GM23338 (cell line): ENCODE measurements at regions not wholly inside any gene's neighbourhood (a gene's known extent, or its start where the extent isn't known, plus 50 kb on each side); places are given as distances from the start of the nearest gene placed in this dataset.

Experiments used
- ATAC-seq: fragments of 200-7000 bp; cut with Tn5 transposase; 3 replicates; pipeline ENCODE4 v1.9.1; 2020
- DNase-seq: peaks from one replicate; pipeline ENCODE4 v3.0.0-alpha.2; 2015; ENCODE audit warnings: low spot score
- H2AFZ ChIP-seq: fragments of 200-600 bp; sonication (generic); 2 replicates; pipeline ENCODE4 v1.8.0; 2016; ENCODE audit warnings: antibody characterized with exemption, mild to moderate bottlenecking, moderate library complexity
- H3F3A ChIP-seq: fragments of 200-600 bp; sonication (generic); replicated peaks from 2 replicates; pipeline ENCODE4 v1.8.0; 2017; ENCODE audit warnings: antibody characterized with exemption, mixed run types, low read depth
- H3K27ac ChIP-seq: fragments of 200-600 bp; sonication (generic); 2 replicates; pipeline ENCODE4 v1.6.1; 2016; ENCODE audit warnings: low read depth
- H3K27me3 ChIP-seq: fragments of 200-600 bp; sonication (generic); 2 replicates; pipeline ENCODE4 v1.8.0; 2016; ENCODE audit warnings: mild to moderate bottlenecking, mixed run types, moderate library complexity; ENCODE audit not compliant: insufficient read depth
- H3K36me3 ChIP-seq: fragments of 200-600 bp; sonication (generic); 2 replicates; pipeline ENCODE4 v1.8.0; 2016; ENCODE audit warnings: mild to moderate bottlenecking; ENCODE audit not compliant: insufficient read depth
- H3K4me1 ChIP-seq: fragments of 200-600 bp; sonication (generic); 2 replicates; pipeline ENCODE4 v1.8.0; 2016; ENCODE audit warnings: mild to moderate bottlenecking, moderate library complexity; ENCODE audit not compliant: insufficient read depth
- H3K4me2 ChIP-seq: fragments of 200-600 bp; sonication (generic); 2 replicates; pipeline ENCODE4 v1.7.1; 2017; ENCODE audit warnings: mixed run types
- H3K4me3 ChIP-seq: fragments of 200-600 bp; sonication (generic); 2 replicates; pipeline ENCODE4 v1.6.1; 2016; ENCODE audit warnings: mixed run types
- H3K79me2 ChIP-seq: fragments of 200-600 bp; sonication (generic); replicated peaks from 2 replicates; pipeline ENCODE4 v1.8.0; 2017; ENCODE audit warnings: mild to moderate bottlenecking; ENCODE audit not compliant: insufficient read depth
- H3K9me2 ChIP-seq: fragments of 200-600 bp; sonication (generic); 2 replicates; pipeline ENCODE4 v1.8.0; 2017; ENCODE audit not compliant: insufficient read depth
- H4K20me1 ChIP-seq: fragments of 200-600 bp; sonication (generic); replicated peaks from 2 replicates; pipeline ENCODE4 v1.8.0; 2017; ENCODE audit warnings: mild to moderate bottlenecking; ENCODE audit not compliant: insufficient read depth
- H3K27ac Mint-ChIP-seq: 2 replicates; pipeline ENCODE4 v1.8.0; 2020; ENCODE audit warnings: inconsistent platforms, mild to moderate bottlenecking, moderate library complexity, mixed read lengths
- H3K27me3 Mint-ChIP-seq: 3 replicates; pipeline ENCODE4 v1.8.0; 2022; ENCODE audit warnings: low read depth, mild to moderate bottlenecking, moderate library complexity, mixed read lengths, inconsistent platforms; ENCODE audit not compliant: insufficient read depth, poor library complexity
- H3K36me3 Mint-ChIP-seq: 3 replicates; pipeline ENCODE4 v1.8.0; 2021; ENCODE audit warnings: low read depth, mild to moderate bottlenecking, inconsistent platforms, moderate library complexity, mixed read lengths
- H3K4me1 Mint-ChIP-seq: 3 replicates; pipeline ENCODE4 v1.8.0; 2020; ENCODE audit warnings: mild to moderate bottlenecking, inconsistent platforms, mixed read lengths
- H3K4me3 Mint-ChIP-seq: 3 replicates; pipeline ENCODE4 v1.8.0; 2021; ENCODE audit warnings: moderate library complexity, mild to moderate bottlenecking, inconsistent platforms, mixed read lengths
- H3K9me3 Mint-ChIP-seq: 3 replicates; pipeline ENCODE4 v1.8.0; 2020; ENCODE audit warnings: moderate library complexity, mild to moderate bottlenecking, inconsistent platforms, mixed read lengths
- CREB1 ChIP-seq: fragments of 250-450 bp; sonication (Bioruptor Pico); IDR thresholded peaks from 2 replicates; pipeline ENCODE4 v1.5.0; 2020; ENCODE audit warnings: low read depth, mild to moderate bottlenecking, moderate library complexity
- CTCF ChIP-seq, 2 experiments: fragments of 200-600 bp in 1 of 2; sonication (generic) in 1 of 2; conservative IDR thresholded peaks; 2 replicates each; pipeline versions ENCODE4 v1.5.1 to v1.6.1; 2016 to 2017; ENCODE audit warnings: antibody characterized with exemption in 2 of 2, low read depth in 2 of 2, mild to moderate bottlenecking in 2 of 2, moderate library complexity in 1 of 2
- ETS1 ChIP-seq: IDR thresholded peaks from 2 replicates; pipeline ENCODE4 v1.6.1; 2016; ENCODE audit warnings: antibody characterized with exemption
- EZH2 ChIP-seq: fragments of 200-600 bp; sonication (generic); IDR thresholded peaks from one replicate; pipeline ENCODE4 v1.8.0; 2017; ENCODE audit warnings: antibody characterized with exemption, mild to moderate bottlenecking, low read depth; ENCODE audit not compliant: unreplicated experiment
- EZH2phosphoT487 ChIP-seq: fragments of 200-600 bp; sonication (generic); IDR thresholded peaks from one replicate; pipeline ENCODE4 v1.8.1; 2018; ENCODE audit warnings: antibody characterized with exemption; ENCODE audit not compliant: unreplicated experiment
- JUNB ChIP-seq: IDR thresholded peaks from one replicate; pipeline ENCODE4 v1.6.1; 2016; ENCODE audit warnings: antibody characterized with exemption; ENCODE audit not compliant: unreplicated experiment
- NANOG ChIP-seq: IDR thresholded peaks from 2 replicates; pipeline ENCODE4 v1.6.1; 2016; ENCODE audit warnings: antibody characterized with exemption, borderline replicate concordance
- POLR2AphosphoS5 ChIP-seq: IDR thresholded peaks from 2 replicates; pipeline ENCODE4 v1.6.1; 2016; ENCODE audit warnings: antibody characterized with exemption, low read depth
- REST ChIP-seq: IDR thresholded peaks from one replicate; pipeline ENCODE4 v1.6.1; 2018; ENCODE audit warnings: antibody characterized with exemption; ENCODE audit not compliant: unreplicated experiment
- STAT1 ChIP-seq: IDR thresholded peaks from one replicate; pipeline ENCODE4 v1.6.1; 2016; ENCODE audit warnings: antibody characterized with exemption; ENCODE audit not compliant: unreplicated experiment
- ZNF114 ChIP-seq: fragments of 250-450 bp; sonication (Bioruptor Pico); IDR thresholded peaks from 2 replicates; pipeline ENCODE4 v1.5.0; 2020; ENCODE audit warnings: mild to moderate bottlenecking, moderate library complexity
- ZNF331 ChIP-seq: fragments of 250-450 bp; sonication (Bioruptor Pico); IDR thresholded peaks from 2 replicates; pipeline ENCODE4 v1.5.0; 2020; ENCODE audit warnings: low read depth, mild to moderate bottlenecking, moderate library complexity
- TF ChIP-seq, protein P1 (sequence below): fragments of 250-450 bp; sonication (Bioruptor Pico); IDR thresholded peaks from 2 replicates; pipeline ENCODE4 v1.5.0; 2020; ENCODE audit warnings: mild to moderate bottlenecking, moderate library complexity

- TF ChIP-seq NANOG = no peak
- TF ChIP-seq STAT1 = no peak
- no peak for TF ChIP-seq ZNF114
- TF ChIP-seq EZH2 = no peak
- TF ChIP-seq CREB1 (CRISPR knock-in tag) = no peak
- no peak for TF ChIP-seq ZNF331 (CRISPR knock-in tag)
- TF ChIP-seq JUNB = no peak
- no peak for TF ChIP-seq ETS1
- TF ChIP-seq CTCF (conservative IDR thresholded peaks at IDR 0.05; ENCODE audit: low read depth in 2 of 2) = no peak
- TF ChIP-seq, protein P1, sequence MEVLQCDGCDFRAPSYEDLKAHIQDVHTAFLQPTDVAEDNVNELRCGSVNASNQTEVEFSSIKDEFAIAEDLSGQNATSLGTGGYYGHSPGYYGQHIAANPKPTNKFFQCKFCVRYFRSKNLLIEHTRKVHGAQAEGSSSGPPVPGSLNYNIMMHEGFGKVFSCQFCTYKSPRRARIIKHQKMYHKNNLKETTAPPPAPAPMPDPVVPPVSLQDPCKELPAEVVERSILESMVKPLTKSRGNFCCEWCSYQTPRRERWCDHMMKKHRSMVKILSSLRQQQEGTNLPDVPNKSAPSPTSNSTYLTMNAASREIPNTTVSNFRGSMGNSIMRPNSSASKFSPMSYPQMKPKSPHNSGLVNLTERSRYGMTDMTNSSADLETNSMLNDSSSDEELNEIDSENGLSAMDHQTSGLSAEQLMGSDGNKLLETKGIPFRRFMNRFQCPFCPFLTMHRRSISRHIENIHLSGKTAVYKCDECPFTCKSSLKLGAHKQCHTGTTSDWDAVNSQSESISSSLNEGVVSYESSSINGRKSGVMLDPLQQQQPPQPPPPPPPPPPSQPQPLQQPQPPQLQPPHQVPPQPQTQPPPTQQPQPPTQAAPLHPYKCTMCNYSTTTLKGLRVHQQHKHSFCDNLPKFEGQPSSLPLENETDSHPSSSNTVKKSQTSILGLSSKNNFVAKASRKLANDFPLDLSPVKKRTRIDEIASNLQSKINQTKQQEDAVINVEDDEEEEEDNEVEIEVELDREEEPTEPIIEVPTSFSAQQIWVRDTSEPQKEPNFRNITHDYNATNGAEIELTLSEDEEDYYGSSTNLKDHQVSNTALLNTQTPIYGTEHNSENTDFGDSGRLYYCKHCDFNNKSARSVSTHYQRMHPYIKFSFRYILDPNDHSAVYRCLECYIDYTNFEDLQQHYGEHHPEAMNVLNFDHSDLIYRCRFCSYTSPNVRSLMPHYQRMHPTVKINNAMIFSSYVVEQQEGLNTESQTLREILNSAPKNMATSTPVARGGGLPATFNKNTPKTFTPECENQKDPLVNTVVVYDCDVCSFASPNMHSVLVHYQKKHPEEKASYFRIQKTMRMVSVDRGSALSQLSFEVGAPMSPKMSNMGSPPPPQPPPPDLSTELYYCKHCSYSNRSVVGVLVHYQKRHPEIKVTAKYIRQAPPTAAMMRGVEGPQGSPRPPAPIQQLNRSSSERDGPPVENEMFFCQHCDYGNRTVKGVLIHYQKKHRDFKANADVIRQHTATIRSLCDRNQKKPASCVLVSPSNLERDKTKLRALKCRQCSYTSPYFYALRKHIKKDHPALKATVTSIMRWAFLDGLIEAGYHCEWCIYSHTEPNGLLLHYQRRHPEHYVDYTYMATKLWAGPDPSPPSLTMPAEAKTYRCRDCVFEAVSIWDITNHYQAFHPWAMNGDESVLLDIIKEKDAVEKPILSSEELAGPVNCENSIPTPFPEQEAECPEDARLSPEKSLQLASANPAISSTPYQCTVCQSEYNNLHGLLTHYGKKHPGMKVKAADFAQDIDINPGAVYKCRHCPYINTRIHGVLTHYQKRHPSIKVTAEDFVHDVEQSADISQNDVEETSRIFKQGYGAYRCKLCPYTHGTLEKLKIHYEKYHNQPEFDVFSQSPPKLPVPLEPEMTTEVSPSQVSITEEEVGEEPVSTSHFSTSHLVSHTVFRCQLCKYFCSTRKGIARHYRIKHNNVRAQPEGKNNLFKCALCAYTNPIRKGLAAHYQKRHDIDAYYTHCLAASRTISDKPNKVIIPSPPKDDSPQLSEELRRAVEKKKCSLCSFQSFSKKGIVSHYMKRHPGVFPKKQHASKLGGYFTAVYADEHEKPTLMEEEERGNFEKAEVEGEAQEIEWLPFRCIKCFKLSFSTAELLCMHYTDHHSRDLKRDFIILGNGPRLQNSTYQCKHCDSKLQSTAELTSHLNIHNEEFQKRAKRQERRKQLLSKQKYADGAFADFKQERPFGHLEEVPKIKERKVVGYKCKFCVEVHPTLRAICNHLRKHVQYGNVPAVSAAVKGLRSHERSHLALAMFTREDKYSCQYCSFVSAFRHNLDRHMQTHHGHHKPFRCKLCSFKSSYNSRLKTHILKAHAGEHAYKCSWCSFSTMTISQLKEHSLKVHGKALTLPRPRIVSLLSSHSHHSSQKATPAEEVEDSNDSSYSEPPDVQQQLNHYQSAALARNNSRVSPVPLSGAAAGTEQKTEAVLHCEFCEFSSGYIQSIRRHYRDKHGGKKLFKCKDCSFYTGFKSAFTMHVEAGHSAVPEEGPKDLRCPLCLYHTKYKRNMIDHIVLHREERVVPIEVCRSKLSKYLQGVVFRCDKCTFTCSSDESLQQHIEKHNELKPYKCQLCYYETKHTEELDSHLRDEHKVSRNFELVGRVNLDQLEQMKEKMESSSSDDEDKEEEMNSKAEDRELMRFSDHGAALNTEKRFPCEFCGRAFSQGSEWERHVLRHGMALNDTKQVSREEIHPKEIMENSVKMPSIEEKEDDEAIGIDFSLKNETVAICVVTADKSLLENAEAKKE = no peak
- no peak for TF ChIP-seq POLR2AphosphoS5
- no peak for TF ChIP-seq REST
- no peak for TF ChIP-seq EZH2phosphoT487
- H3K4me3 Mint-ChIP-seq = no peak overlapping the region
- H3K27me3 Mint-ChIP-seq = no peaks in the 10 kb centered on the region
These were observed 477.8 kb upstream of the MKI67 start for GRCh38 chr10:128604025-128604424.

More at GRCh38 chr10:128604025-128604424, 477.8 kb upstream of the MKI67 start:
- Histone ChIP-seq H3K27ac (no peak overlapping the region), H3K36me3 (no peaks in the 10 kb centered on the region), H2AFZ (no peak overlapping the region), H3K4me3 (no peak overlapping the region), H3F3A (no peaks in the 10 kb centered on the region), H4K20me1 (no peaks in the 10 kb centered on the region), H3K79me2 (no peaks in the 10 kb centered on the region), H3K9me2 (no peaks in the 10 kb centered on the region), H3K4me2 (no peak overlapping the region), H3K4me1 (no peaks in the 10 kb centered on the region), H3K27me3 (no peaks in the 10 kb centered on the region)
- Mint-ChIP-seq H3K9me3 (no peaks in the 10 kb centered on the region), H3K27ac (no peak overlapping the region), H3K4me1 (no peaks in the 10 kb centered on the region), H3K36me3 (no peaks in the 10 kb centered on the region)
- no peak for DNase-seq
- ATAC-seq = no peak
